H1 (cell line): ENCODE measurements at regions not wholly inside any gene's neighbourhood (a gene's known extent, or its start where the extent isn't known, plus 50 kb on each side); places are given as distances from the start of the nearest gene placed in this dataset.

ENCODE experiments used
- BCL11A ChIP-seq, 2 experiments: IDR thresholded peaks; one replicate each; pipeline ENCODE4 v1.6.1; 2011; ENCODE audit warnings: low read depth in 2 of 2, low read length in 2 of 2, mild to moderate bottlenecking in 2 of 2
- CTBP2 ChIP-seq: IDR thresholded peaks from 2 replicates; pipeline ENCODE4 v1.7.0; 2011; ENCODE audit warnings: borderline replicate concordance, mild to moderate bottlenecking, moderate library complexity, mixed read lengths, low read length; ENCODE audit not compliant: insufficient read depth, insufficient read length
- E2F6 ChIP-seq: IDR thresholded peaks from 2 replicates; pipeline ENCODE4 v1.6.1; 2012; ENCODE audit warnings: inconsistent platforms
- HDAC2 ChIP-seq, 2 experiments: fragments of 300-600 bp in 1 of 2; sonication (generic) in 1 of 2; IDR thresholded peaks; 2 replicates each; pipeline ENCODE4 v1.6.1; 2011 to 2012; ENCODE audit warnings: low read depth in 2 of 2, low read length in 2 of 2, mild to moderate bottlenecking in 2 of 2, moderate library complexity in 2 of 2, borderline replicate concordance in 1 of 2, inconsistent platforms in 1 of 2
- JUND ChIP-seq: IDR thresholded peaks from 2 replicates; pipeline ENCODE4 v1.6.1; 2011; ENCODE audit warnings: mild to moderate bottlenecking, improper control_type of control experiment, low read length
- RFX5 ChIP-seq: IDR thresholded peaks from 2 replicates; pipeline ENCODE4 v1.6.1; 2011; ENCODE audit warnings: low read depth, low read length, improper control_type of control experiment, borderline replicate concordance
- RXRA ChIP-seq: IDR thresholded peaks from 2 replicates; pipeline ENCODE4 v1.6.1; 2011; ENCODE audit warnings: low read depth, mild to moderate bottlenecking, low read length, moderate library complexity; ENCODE audit not compliant: insufficient read depth
- SIX5 ChIP-seq: IDR thresholded peaks from 2 replicates; pipeline ENCODE4 v1.6.1; 2011; ENCODE audit warnings: mild to moderate bottlenecking, low read depth, low read length

GRCh38 chr16:35733971-35734702 is 2274.7 kb downstream of the TP53TG3F start (continued):
- no peak for TF ChIP-seq BCL11A (IDR thresholded peaks at IDR 0.05; ENCODE audit: low read depth in 2 of 2, low read length in 2 of 2)
- no peak for TF ChIP-seq E2F6
- TF ChIP-seq HDAC2 (IDR thresholded peaks at IDR 0.05; ENCODE audit: borderline replicate concordance in 1 of 2, low read depth in 2 of 2, low read length in 2 of 2), result no peak
- no peak for TF ChIP-seq RFX5
- no peak for TF ChIP-seq RXRA
- TF ChIP-seq CTBP2, result no peak
- no peak for TF ChIP-seq JUND
- TF ChIP-seq SIX5, result no peak
